ENCODE measurements at regions not wholly inside any gene's neighbourhood (a gene's known extent, or its start where the extent isn't known, plus 50 kb on each side); places are given as distances from the start of the nearest gene placed in this dataset.

- TF ChIP-seq CTCF (IDR thresholded peaks at IDR 0.05) (no peak), EZH2 (IDR thresholded peaks at IDR 0.05) (no peak)
Observed at GRCh38 chr4:136768213-136768924, 763.9 kb downstream of the PCDH18 start.
